CD14-positive monocyte (primary cell): ENCODE measurements at regions not wholly inside any gene's neighbourhood (a gene's known extent, or its start where the extent isn't known, plus 50 kb on each side); places are given as distances from the start of the nearest gene placed in this dataset.

Source experiments
- DNase-seq, 3 donors: peaks; one replicate each; pipeline ENCODE4 v3.0.0-alpha.2; 2011 to 2022
- H2AFZ ChIP-seq: 2 replicates; pipeline ENCODE4 v1.6.0; 2012; ENCODE audit warnings: mild to moderate bottlenecking, low read depth, low read length, inconsistent platforms; ENCODE audit not compliant: insufficient read depth, poor library complexity, severe bottlenecking
- H3K27ac ChIP-seq, 2 donors: 1 replicate in 1 of 2; 2 replicates in 1 of 2; pipeline ENCODE4 v1.5.1; 2012 to 2013; ENCODE audit warnings: low read length in 2 of 2, control low read depth in 1 of 2, inconsistent platforms in 1 of 2, low read depth in 1 of 2, mild to moderate bottlenecking in 1 of 2
- H3K27me3 ChIP-seq, 2 donors: one replicate each; pipeline versions ENCODE4 v1.6.0 to v1.6.1; 2011 to 2013; ENCODE audit warnings: low read length in 2 of 2; ENCODE audit not compliant: control insufficient read depth in 2 of 2, insufficient read depth in 2 of 2
- H3K36me3 ChIP-seq, 2 donors: replicated peaks in 1 of 2; 1 replicate in 1 of 2; 2 replicates in 1 of 2; pipeline versions ENCODE4 v1.5.1 to v1.6.1; 2012 to 2013; ENCODE audit warnings: low read length in 2 of 2, control low read depth in 1 of 2, inconsistent platforms in 1 of 2, mild to moderate bottlenecking in 1 of 2; ENCODE audit not compliant: insufficient read depth in 2 of 2, control insufficient read depth in 1 of 2
- H3K4me1 ChIP-seq, 2 donors: 1 replicate in 1 of 2; 2 replicates in 1 of 2; pipeline versions ENCODE4 v1.5.1 to v1.6.1; 2012 to 2013; ENCODE audit warnings: low read length in 2 of 2, control low read depth in 1 of 2, inconsistent platforms in 1 of 2, mild to moderate bottlenecking in 1 of 2, moderate library complexity in 1 of 2; ENCODE audit not compliant: insufficient read depth in 2 of 2, control insufficient read depth in 1 of 2
- H3K4me2 ChIP-seq: replicated peaks from 2 replicates; pipeline ENCODE3; 2012; ENCODE audit warnings: low read length, moderate library complexity, mild to moderate bottlenecking; ENCODE audit not compliant: poor library complexity, severe bottlenecking; ENCODE audit errors: extremely low read depth
- H3K4me3 ChIP-seq, 3 experiments: fragments of 200-600 bp in 1 of 3; sonication (generic) in 1 of 3; replicated peaks in 1 of 3; 1 replicate in 2 of 3; 2 replicates in 1 of 3; pipeline ENCODE4 v1.5.1; 2011 to 2013; ENCODE audit warnings: low read length in 3 of 3, mild to moderate bottlenecking in 3 of 3, control low read depth in 2 of 3, low read depth in 2 of 3, inconsistent platforms in 1 of 3, moderate library complexity in 1 of 3
- H3K79me2 ChIP-seq: 2 replicates; pipeline ENCODE4 v1.6.0; 2012; ENCODE audit warnings: mild to moderate bottlenecking, control low read depth, inconsistent platforms, low read length, moderate library complexity; ENCODE audit not compliant: insufficient read depth
- H3K9ac ChIP-seq: 2 replicates; pipeline ENCODE4 v1.6.0; 2017; ENCODE audit warnings: low read length, mild to moderate bottlenecking; ENCODE audit not compliant: insufficient read depth, poor library complexity, severe bottlenecking
- H3K9me3 ChIP-seq, 2 donors: replicated peaks in 1 of 2; 1 replicate in 1 of 2; 2 replicates in 1 of 2; pipeline versions ENCODE4 v1.5.1 to v1.6.1; 2012 to 2013; ENCODE audit warnings: low read length in 2 of 2, control low read depth in 1 of 2; ENCODE audit not compliant: control insufficient read depth in 1 of 2, insufficient read depth in 1 of 2
- H4K20me1 ChIP-seq: 2 replicates; pipeline ENCODE4 v1.6.0; 2012; ENCODE audit warnings: mild to moderate bottlenecking, low read length, control low read depth, moderate library complexity; ENCODE audit not compliant: insufficient read depth
- H3K27ac Mint-ChIP-seq, 7 donors: one replicate each; pipeline ENCODE4 v1.8.0; 2020; ENCODE audit warnings: mild to moderate bottlenecking in 7 of 7, mixed read lengths in 7 of 7, moderate library complexity in 6 of 7, inconsistent platforms in 2 of 7
- H3K27me3 Mint-ChIP-seq, 3 donors: one replicate each; pipeline ENCODE4 v1.8.0; 2021 to 2022; ENCODE audit warnings: low read depth in 3 of 3, mild to moderate bottlenecking in 3 of 3, mixed read lengths in 3 of 3, moderate library complexity in 3 of 3, inconsistent platforms in 1 of 3
- H3K36me3 Mint-ChIP-seq, 2 donors: one replicate each; pipeline ENCODE4 v1.8.0; 2020; ENCODE audit warnings: mixed read lengths in 2 of 2, inconsistent platforms in 1 of 2, mild to moderate bottlenecking in 1 of 2
- H3K4me1 Mint-ChIP-seq: one replicate; pipeline ENCODE4 v1.8.0; 2020; ENCODE audit warnings: mild to moderate bottlenecking, mixed read lengths
- H3K4me3 Mint-ChIP-seq, 2 donors: one replicate each; pipeline ENCODE4 v1.8.0; 2020; ENCODE audit warnings: mild to moderate bottlenecking in 2 of 2, mixed read lengths in 2 of 2, moderate library complexity in 1 of 2
- H3K9me3 Mint-ChIP-seq, 7 donors: one replicate each; pipeline ENCODE4 v1.8.0; 2020 to 2022; ENCODE audit warnings: mixed read lengths in 7 of 7, mild to moderate bottlenecking in 6 of 7, moderate library complexity in 6 of 7, inconsistent platforms in 2 of 7
- CTCF ChIP-seq: fragments of 200-600 bp; IDR thresholded peaks from one replicate; pipeline ENCODE4 v1.8.0; 2022; ENCODE audit warnings: antibody characterized with exemption, mild to moderate bottlenecking
- WGBS: methylation state at CpG from one replicate; pipeline ENCODE4 v1.1.5; 2013; ENCODE audit warnings: missing lambda C conversion rate; ENCODE audit not compliant: insufficient coverage; 5-methylcytosine and 5-hydroxymethylcytosine counted together
- intact Hi-C, 2 donors: fragments of 100-400 bp; cut with micrococcal nuclease; formaldehyde crosslinking; loops; one replicate each; pipeline versions ENCODE4 v1.15.0 to v1.15.1; 2023

- H3K36me3 Mint-ChIP-seq, result no peaks in the 10 kb centered on the region
- H4K20me1 ChIP-seq, result no peaks in the 10 kb centered on the region
- no peak overlapping the region for H3K9ac ChIP-seq
- no peak for DNase-seq
- TF ChIP-seq CTCF, result no peak
- no peak overlapping the region for H3K4me3 ChIP-seq
- H3K4me1 ChIP-seq, result no peaks in the 10 kb centered on the region
- H3K4me3 Mint-ChIP-seq, result no peak overlapping the region
- no peak overlapping the region for H2AFZ ChIP-seq
- H3K4me2 ChIP-seq, result no peak overlapping the region
- H3K79me2 ChIP-seq, result no peaks in the 10 kb centered on the region
- intact Hi-C loops, result no loop called here
- no peaks in the 10 kb centered on the region for H3K36me3 ChIP-seq
- no peaks in the 10 kb centered on the region for H3K27me3 ChIP-seq
- WGBS, result 81% methylated on average over 3 of the region's 6 CpGs
- peaks cover 1 to 2% (median 2%) of the 10 kb centered on the region in 3 donors for H3K27me3 Mint-ChIP-seq
- H3K27ac Mint-ChIP-seq, result no peak overlapping the region
- no peaks in the 10 kb centered on the region for H3K4me1 Mint-ChIP-seq
- H3K9me3 ChIP-seq, result no peaks in the 10 kb centered on the region
- H3K27ac ChIP-seq, result no peak overlapping the region
- peaks cover 0 to 6% (median 2%) of the 10 kb centered on the region in 7 donors for H3K9me3 Mint-ChIP-seq
Observed at GRCh38 chr1:192726820-192727504, 81.9 kb upstream of the RGS2 start.

- Histone ChIP-seq H3K9ac (no peak overlapping the region), H3K4me1 (no peaks in the 10 kb centered on the region), H3K27me3 (no peaks in the 10 kb centered on the region), H3K36me3 (no peaks in the 10 kb centered on the region), H3K9me3 (no peaks in the 10 kb centered on the region), H3K4me3 (no peak overlapping the region), H4K20me1 (no peaks in the 10 kb centered on the region), H3K79me2 (no peaks in the 10 kb centered on the region), H2AFZ (no peak overlapping the region), H3K4me2 (no peak overlapping the region), H3K27ac (no peak overlapping the region)
- peaks cover 0 to 5% (median 0%) of the 10 kb centered on the region in 7 donors for H3K9me3 Mint-ChIP-seq
- H3K4me1 Mint-ChIP-seq, result no peaks in the 10 kb centered on the region
- H3K27me3 Mint-ChIP-seq, result peaks cover 0 to 2% (median 2%) of the 10 kb centered on the region in 3 donors
- no peak overlapping the region for H3K27ac Mint-ChIP-seq
- intact Hi-C loops, result no loop called here
- no peak for TF ChIP-seq CTCF
- H3K36me3 Mint-ChIP-seq, result no peaks in the 10 kb centered on the region
- no peak for DNase-seq
- H3K4me3 Mint-ChIP-seq, result no peak overlapping the region
Observed at GRCh38 chr1:192729500-192729899, 79.3 kb upstream of the RGS2 start.
